ENCODE measurements at regions not wholly inside any gene's neighbourhood (a gene's known extent, or its start where the extent isn't known, plus 50 kb on each side); places are given as distances from the start of the nearest gene placed in this dataset.

DNA sequence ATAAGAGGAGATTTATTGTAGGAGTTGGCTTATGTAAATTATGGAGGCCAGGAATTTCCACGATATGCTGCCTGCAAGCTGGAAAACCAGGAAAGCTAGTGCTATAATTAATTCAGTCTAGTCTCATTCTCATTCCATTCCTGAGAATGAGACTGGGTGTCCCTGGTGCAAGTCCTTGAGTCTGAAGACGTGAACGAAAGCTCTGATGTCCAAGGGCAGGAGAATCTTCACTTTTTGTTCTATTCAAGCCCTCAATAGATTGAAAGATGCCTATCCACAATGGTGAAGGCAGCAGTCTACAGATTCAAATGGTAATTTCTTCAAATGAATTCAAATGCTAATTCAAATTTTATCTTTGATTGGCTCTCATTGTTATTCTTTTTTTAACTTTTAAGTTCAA, 851.1 kb upstream of the MGAT4C start:
- TF ChIP-seq, protein P1, sequence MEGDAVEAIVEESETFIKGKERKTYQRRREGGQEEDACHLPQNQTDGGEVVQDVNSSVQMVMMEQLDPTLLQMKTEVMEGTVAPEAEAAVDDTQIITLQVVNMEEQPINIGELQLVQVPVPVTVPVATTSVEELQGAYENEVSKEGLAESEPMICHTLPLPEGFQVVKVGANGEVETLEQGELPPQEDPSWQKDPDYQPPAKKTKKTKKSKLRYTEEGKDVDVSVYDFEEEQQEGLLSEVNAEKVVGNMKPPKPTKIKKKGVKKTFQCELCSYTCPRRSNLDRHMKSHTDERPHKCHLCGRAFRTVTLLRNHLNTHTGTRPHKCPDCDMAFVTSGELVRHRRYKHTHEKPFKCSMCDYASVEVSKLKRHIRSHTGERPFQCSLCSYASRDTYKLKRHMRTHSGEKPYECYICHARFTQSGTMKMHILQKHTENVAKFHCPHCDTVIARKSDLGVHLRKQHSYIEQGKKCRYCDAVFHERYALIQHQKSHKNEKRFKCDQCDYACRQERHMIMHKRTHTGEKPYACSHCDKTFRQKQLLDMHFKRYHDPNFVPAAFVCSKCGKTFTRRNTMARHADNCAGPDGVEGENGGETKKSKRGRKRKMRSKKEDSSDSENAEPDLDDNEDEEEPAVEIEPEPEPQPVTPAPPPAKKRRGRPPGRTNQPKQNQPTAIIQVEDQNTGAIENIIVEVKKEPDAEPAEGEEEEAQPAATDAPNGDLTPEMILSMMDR (IDR thresholded peaks at IDR 0.05), result no peak
- no peak for TF ChIP-seq EZH2phosphoT487 (IDR thresholded peaks at IDR 0.05)
- TF ChIP-seq EZH2 (IDR thresholded peaks at IDR 0.05), result no peak
